ENCODE measurements at regions not wholly inside any gene's neighbourhood (a gene's known extent, or its start where the extent isn't known, plus 50 kb on each side); places are given as distances from the start of the nearest gene placed in this dataset.

- Histone ChIP-seq H3K36me3 (ENCODE audit: control insufficient read depth in 1 of 2, insufficient read depth in 2 of 2, low read length in 2 of 2) (no peaks in the 10 kb centered on the region), H3K27me3 (ENCODE audit: control insufficient read depth in 1 of 2, insufficient read depth in 2 of 2, low read length in 2 of 2) (no peaks in the 10 kb centered on the region), H3K4me3 (ENCODE audit: low read depth in 1 of 2, low read length in 2 of 2) (no peak overlapping the region), H3K9ac (ENCODE audit: low read depth in 1 of 2, low read length in 2 of 2) (no peak overlapping the region), H3K4me1 (ENCODE audit: control insufficient read depth in 1 of 2, insufficient read depth in 2 of 2, low read length in 2 of 2) (no peaks in the 10 kb centered on the region), H3K27ac (ENCODE audit: low read depth, low read length) (no peak overlapping the region), H3K9me3 (ENCODE audit: control insufficient read depth in 1 of 2, low read length in 2 of 2) (no peaks in the 10 kb centered on the region)
Measured at GRCh38 chr3:41018855-41019254, 180.4 kb upstream of the CTNNB1 start.

GRCh38 chr3:41024031-41024836 lies 175.1 kb upstream of the CTNNB1 start:
- no peak overlapping the region for H3K9ac ChIP-seq (ENCODE audit: low read depth in 1 of 2, low read length in 2 of 2)
- no peaks in the 10 kb centered on the region for H3K4me1 ChIP-seq (ENCODE audit: control insufficient read depth in 1 of 2, insufficient read depth in 2 of 2, low read length in 2 of 2)
- H3K9me3 ChIP-seq (ENCODE audit: control insufficient read depth in 1 of 2, low read length in 2 of 2) = no peaks in the 10 kb centered on the region
- H3K4me3 ChIP-seq (ENCODE audit: low read depth in 1 of 2, low read length in 2 of 2) = no peak overlapping the region
- H3K36me3 ChIP-seq (ENCODE audit: control insufficient read depth in 1 of 2, insufficient read depth in 2 of 2, low read length in 2 of 2) = no peaks in the 10 kb centered on the region
- H3K27ac ChIP-seq (ENCODE audit: low read depth, low read length) = no peak overlapping the region
- H3K27me3 ChIP-seq (ENCODE audit: control insufficient read depth in 1 of 2, insufficient read depth in 2 of 2, low read length in 2 of 2) = no peaks in the 10 kb centered on the region

- Histone ChIP-seq H3K4me3 (ENCODE audit: low read depth in 1 of 2, low read length in 2 of 2) (no peak overlapping the region), H3K9me3 (ENCODE audit: control insufficient read depth in 1 of 2, low read length in 2 of 2) (no peaks in the 10 kb centered on the region), H3K27me3 (ENCODE audit: control insufficient read depth in 1 of 2, insufficient read depth in 2 of 2, low read length in 2 of 2) (no peaks in the 10 kb centered on the region), H3K4me1 (ENCODE audit: control insufficient read depth in 1 of 2, insufficient read depth in 2 of 2, low read length in 2 of 2) (no peaks in the 10 kb centered on the region), H3K27ac (ENCODE audit: low read depth, low read length) (no peak overlapping the region), H3K36me3 (ENCODE audit: control insufficient read depth in 1 of 2, insufficient read depth in 2 of 2, low read length in 2 of 2) (no peaks in the 10 kb centered on the region), H3K9ac (ENCODE audit: low read depth in 1 of 2, low read length in 2 of 2) (no peak overlapping the region)
Measured at GRCh38 chr3:41026394-41027177, 172.7 kb upstream of the CTNNB1 start.

DNA sequence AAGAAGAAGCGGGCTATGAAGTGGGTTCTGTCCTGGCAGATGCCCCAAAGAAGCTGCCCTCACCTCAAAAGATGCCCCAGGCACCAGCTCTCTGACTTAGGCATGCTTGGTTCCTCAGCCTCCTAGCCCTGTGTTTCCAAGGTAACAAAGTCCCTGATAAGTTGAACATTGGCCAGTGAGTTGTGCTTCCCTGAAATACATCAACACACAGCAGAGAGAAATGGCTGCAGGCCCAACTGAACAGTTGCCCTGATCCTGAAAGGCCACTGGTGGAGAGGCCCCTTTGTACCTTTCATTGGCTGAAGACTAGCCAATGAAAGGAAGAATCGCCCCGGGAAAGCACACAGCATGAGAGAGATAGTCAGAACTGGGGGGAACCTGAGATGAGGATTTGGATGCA lies 169.9 kb upstream of the CTNNB1 start:
- Histone ChIP-seq H3K4me3 (ENCODE audit: low read depth in 1 of 2, low read length in 2 of 2) (no peak overlapping the region), H3K9ac (ENCODE audit: low read depth in 1 of 2, low read length in 2 of 2) (no peak overlapping the region), H3K27me3 (ENCODE audit: control insufficient read depth in 1 of 2, insufficient read depth in 2 of 2, low read length in 2 of 2) (no peaks in the 10 kb centered on the region), H3K9me3 (ENCODE audit: control insufficient read depth in 1 of 2, low read length in 2 of 2) (no peaks in the 10 kb centered on the region), H3K4me1 (ENCODE audit: control insufficient read depth in 1 of 2, insufficient read depth in 2 of 2, low read length in 2 of 2) (peaks cover 0 to 8% of the 10 kb centered on the region in 2 donors), H3K36me3 (ENCODE audit: control insufficient read depth in 1 of 2, insufficient read depth in 2 of 2, low read length in 2 of 2) (no peaks in the 10 kb centered on the region), H3K27ac (ENCODE audit: low read depth, low read length) (no peak overlapping the region)

DNA sequence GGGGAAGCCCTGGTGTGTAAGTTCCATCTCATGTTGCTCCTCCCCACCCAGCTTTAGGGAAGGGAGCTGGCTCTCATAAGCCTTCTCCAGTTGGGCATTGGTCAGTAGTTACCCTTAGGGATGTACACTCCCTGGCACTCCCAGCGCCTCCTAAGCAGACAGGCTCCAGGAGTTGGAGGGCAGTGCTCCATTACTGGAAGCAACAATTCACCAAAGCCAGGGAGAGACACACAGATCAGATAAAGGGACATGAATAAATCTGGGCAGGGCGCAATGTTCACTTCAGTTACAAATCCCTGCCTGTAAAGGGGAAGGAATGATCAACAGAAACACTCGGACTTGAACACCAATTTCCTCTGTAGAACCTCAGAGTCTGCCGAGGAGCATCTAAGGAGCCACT lies 169.1 kb upstream of the CTNNB1 start:
- Histone ChIP-seq H3K4me1 (ENCODE audit: control insufficient read depth in 1 of 2, insufficient read depth in 2 of 2, low read length in 2 of 2) (peaks cover 0 to 8% of the 10 kb centered on the region in 2 donors), H3K27me3 (ENCODE audit: control insufficient read depth in 1 of 2, insufficient read depth in 2 of 2, low read length in 2 of 2) (no peaks in the 10 kb centered on the region), H3K9ac (ENCODE audit: low read depth in 1 of 2, low read length in 2 of 2) (no peak overlapping the region), H3K36me3 (ENCODE audit: control insufficient read depth in 1 of 2, insufficient read depth in 2 of 2, low read length in 2 of 2) (no peaks in the 10 kb centered on the region), H3K9me3 (ENCODE audit: control insufficient read depth in 1 of 2, low read length in 2 of 2) (no peaks in the 10 kb centered on the region), H3K4me3 (ENCODE audit: low read depth in 1 of 2, low read length in 2 of 2) (no peak overlapping the region), H3K27ac (ENCODE audit: low read depth, low read length) (no peak overlapping the region)

DNA sequence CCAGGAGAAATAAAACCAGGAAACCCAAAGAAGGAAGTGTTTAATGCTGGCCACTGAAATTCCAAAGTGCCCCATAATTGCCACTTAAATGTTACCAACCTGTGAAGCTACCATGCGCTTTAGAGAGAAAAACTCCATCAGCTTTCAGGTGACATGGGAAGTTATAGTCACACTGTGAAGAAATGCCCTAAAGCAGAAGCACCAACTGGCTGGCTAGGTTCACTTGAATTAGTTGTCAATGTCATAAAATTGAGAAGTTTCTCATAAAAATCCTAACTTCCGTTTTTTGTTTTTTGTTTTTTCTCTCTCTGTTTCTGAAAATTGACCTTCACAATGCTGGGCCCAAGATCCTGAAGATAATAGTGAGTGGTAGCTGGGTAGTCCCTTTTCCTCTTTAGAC lies 167.9 kb upstream of the CTNNB1 start:
- Histone ChIP-seq H3K27ac (ENCODE audit: low read depth, low read length) (no peak overlapping the region), H3K9me3 (ENCODE audit: control insufficient read depth in 1 of 2, low read length in 2 of 2) (no peaks in the 10 kb centered on the region), H3K27me3 (ENCODE audit: control insufficient read depth in 1 of 2, insufficient read depth in 2 of 2, low read length in 2 of 2) (no peaks in the 10 kb centered on the region), H3K9ac (ENCODE audit: low read depth in 1 of 2, low read length in 2 of 2) (no peak overlapping the region), H3K4me1 (ENCODE audit: control insufficient read depth in 1 of 2, insufficient read depth in 2 of 2, low read length in 2 of 2) (peaks cover 0 to 8% of the 10 kb centered on the region in 2 donors), H3K36me3 (ENCODE audit: control insufficient read depth in 1 of 2, insufficient read depth in 2 of 2, low read length in 2 of 2) (no peaks in the 10 kb centered on the region), H3K4me3 (ENCODE audit: low read depth in 1 of 2, low read length in 2 of 2) (no peak overlapping the region)

GRCh38 chr3:41033956-41034519 lies 165.3 kb upstream of the CTNNB1 start:
- H3K27ac ChIP-seq (ENCODE audit: low read depth, low read length) = no peak overlapping the region
- H3K4me3 ChIP-seq (ENCODE audit: low read depth in 1 of 2, low read length in 2 of 2) = no peak overlapping the region
- peaks cover 0 to 8% of the 10 kb centered on the region in 2 donors for H3K4me1 ChIP-seq (ENCODE audit: control insufficient read depth in 1 of 2, insufficient read depth in 2 of 2, low read length in 2 of 2)
- no peaks in the 10 kb centered on the region for H3K27me3 ChIP-seq (ENCODE audit: control insufficient read depth in 1 of 2, insufficient read depth in 2 of 2, low read length in 2 of 2)
- no peak overlapping the region for H3K9ac ChIP-seq (ENCODE audit: low read depth in 1 of 2, low read length in 2 of 2)
- no peaks in the 10 kb centered on the region for H3K36me3 ChIP-seq (ENCODE audit: control insufficient read depth in 1 of 2, insufficient read depth in 2 of 2, low read length in 2 of 2)
- H3K9me3 ChIP-seq (ENCODE audit: control insufficient read depth in 1 of 2, low read length in 2 of 2) = no peaks in the 10 kb centered on the region

GRCh38 chr3:41035456-41036022 lies 163.8 kb upstream of the CTNNB1 start:
- no peaks in the 10 kb centered on the region for H3K36me3 ChIP-seq (ENCODE audit: control insufficient read depth in 1 of 2, insufficient read depth in 2 of 2, low read length in 2 of 2)

DNA sequence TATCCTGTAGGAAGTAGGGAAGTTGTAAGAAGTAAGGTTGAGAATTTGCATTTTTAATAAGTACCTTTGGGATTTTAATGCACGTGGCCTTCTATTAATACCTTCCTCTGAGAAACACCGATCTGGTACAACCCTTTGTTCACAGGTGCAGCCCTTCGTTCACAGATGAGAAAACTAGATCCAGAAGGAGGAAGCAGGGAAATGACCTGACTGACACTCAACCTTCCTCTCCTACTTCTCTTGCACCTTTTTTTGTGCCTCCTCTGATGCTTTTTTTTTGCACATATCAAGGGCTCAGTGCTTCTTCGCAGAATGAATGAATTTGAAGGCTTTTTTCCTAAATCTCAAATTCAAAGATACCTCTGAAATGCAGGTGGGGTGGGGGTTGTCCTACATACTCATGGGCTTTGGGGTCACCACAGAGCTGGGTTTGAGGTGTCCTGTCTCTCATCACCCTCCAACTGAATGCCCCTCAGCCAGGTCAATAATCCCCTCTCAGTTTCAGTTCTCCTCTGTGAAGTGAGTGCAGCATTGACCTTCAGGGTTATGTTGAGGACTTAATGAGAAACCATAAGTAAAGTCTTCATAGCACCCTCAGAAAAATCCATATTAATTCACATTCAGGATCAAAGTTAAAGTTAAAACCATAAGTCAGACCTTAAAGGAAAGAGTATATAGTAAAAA lies 161.5 kb upstream of the CTNNB1 start:
- no peak overlapping the region for H3K9ac ChIP-seq (ENCODE audit: low read depth in 1 of 2, low read length in 2 of 2)

More at GRCh38 chr3:41035456-41036022, 163.8 kb upstream of the CTNNB1 start:
- H3K27me3 ChIP-seq (ENCODE audit: control insufficient read depth in 1 of 2, insufficient read depth in 2 of 2, low read length in 2 of 2) = no peaks in the 10 kb centered on the region
- H3K9me3 ChIP-seq (ENCODE audit: control insufficient read depth in 1 of 2, low read length in 2 of 2) = no peaks in the 10 kb centered on the region
- H3K9ac ChIP-seq (ENCODE audit: low read depth in 1 of 2, low read length in 2 of 2) = no peak overlapping the region
- peaks cover 0 to 8% of the 10 kb centered on the region in 2 donors for H3K4me1 ChIP-seq (ENCODE audit: control insufficient read depth in 1 of 2, insufficient read depth in 2 of 2, low read length in 2 of 2)
- no peak overlapping the region for H3K4me3 ChIP-seq (ENCODE audit: low read depth in 1 of 2, low read length in 2 of 2)
- no peak overlapping the region for H3K27ac ChIP-seq (ENCODE audit: low read depth, low read length)

More for the DNA sequence above, 161.5 kb upstream of the CTNNB1 start:
- Histone ChIP-seq H3K27ac (ENCODE audit: low read depth, low read length) (no peak overlapping the region), H3K4me1 (ENCODE audit: control insufficient read depth in 1 of 2, insufficient read depth in 2 of 2, low read length in 2 of 2) (peaks cover 0 to 18% of the 10 kb centered on the region in 2 donors), H3K4me3 (ENCODE audit: low read depth in 1 of 2, low read length in 2 of 2) (no peak overlapping the region), H3K27me3 (ENCODE audit: control insufficient read depth in 1 of 2, insufficient read depth in 2 of 2, low read length in 2 of 2) (no peaks in the 10 kb centered on the region), H3K36me3 (ENCODE audit: control insufficient read depth in 1 of 2, insufficient read depth in 2 of 2, low read length in 2 of 2) (no peaks in the 10 kb centered on the region), H3K9me3 (ENCODE audit: control insufficient read depth in 1 of 2, low read length in 2 of 2) (no peaks in the 10 kb centered on the region)
